ENCODE measurements at regions not wholly inside any gene's neighbourhood (a gene's known extent, or its start where the extent isn't known, plus 50 kb on each side); places are given as distances from the start of the nearest gene placed in this dataset.

- H3K36me3 ChIP-seq (ENCODE audit: low read depth), result no peaks in the 10 kb centered on the region
- peak overlapping the region; percentile 55 for H3K9ac ChIP-seq
- H3K9me3 ChIP-seq (ENCODE audit: low read depth), result no peaks in the 10 kb centered on the region
- peak overlapping the region; percentile 78 for H3K27ac ChIP-seq
- H4K20me1 ChIP-seq (ENCODE audit: insufficient read depth), result no peaks in the 10 kb centered on the region
- peaks cover 52% of the 10 kb centered on the region for H3F3A ChIP-seq (ENCODE audit: insufficient read depth)
- no peak for TF ChIP-seq EZH2 (IDR thresholded peaks at IDR 0.05; ENCODE audit: insufficient read depth, poor library complexity, severe bottlenecking)
- no peak for TF ChIP-seq EZH2phosphoT487 (IDR thresholded peaks at IDR 0.05; ENCODE audit: insufficient read depth, low read depth)
- H3K9me2 ChIP-seq (ENCODE audit: insufficient read depth), result no peaks in the 10 kb centered on the region; the same call in none of the 2 replicates
- H3K4me2 ChIP-seq (ENCODE audit: unreplicated experiment), result peak overlapping the region; percentile 24
- H3K4me3 ChIP-seq, result no peak overlapping the region
- H3K79me2 ChIP-seq (ENCODE audit: insufficient read depth), result no peaks in the 10 kb centered on the region
- DNase-seq, result peak; percentile 100
- 1 to 2% methylated on average over 7 of the region's 7 CpGs for WGBS, 2 experiments (ENCODE audit: low coverage in 1 of 2, low lambda C conversion rate in 2 of 2, missing lambda C conversion rate in 2 of 2)
- H2AFZ ChIP-seq, result no peak overlapping the region
- no peaks in the 10 kb centered on the region for H3K27me3 ChIP-seq (replicated peaks; ENCODE audit: insufficient read depth)
- H3K4me1 ChIP-seq (ENCODE audit: insufficient read depth), result peaks cover 43% of the 10 kb centered on the region
- in situ Hi-C loops (cut with MboI), result no loop called here
Measured at GRCh38 chr1:94713472-94714141, 106.5 kb upstream of the SLC44A3 start.

DNA sequence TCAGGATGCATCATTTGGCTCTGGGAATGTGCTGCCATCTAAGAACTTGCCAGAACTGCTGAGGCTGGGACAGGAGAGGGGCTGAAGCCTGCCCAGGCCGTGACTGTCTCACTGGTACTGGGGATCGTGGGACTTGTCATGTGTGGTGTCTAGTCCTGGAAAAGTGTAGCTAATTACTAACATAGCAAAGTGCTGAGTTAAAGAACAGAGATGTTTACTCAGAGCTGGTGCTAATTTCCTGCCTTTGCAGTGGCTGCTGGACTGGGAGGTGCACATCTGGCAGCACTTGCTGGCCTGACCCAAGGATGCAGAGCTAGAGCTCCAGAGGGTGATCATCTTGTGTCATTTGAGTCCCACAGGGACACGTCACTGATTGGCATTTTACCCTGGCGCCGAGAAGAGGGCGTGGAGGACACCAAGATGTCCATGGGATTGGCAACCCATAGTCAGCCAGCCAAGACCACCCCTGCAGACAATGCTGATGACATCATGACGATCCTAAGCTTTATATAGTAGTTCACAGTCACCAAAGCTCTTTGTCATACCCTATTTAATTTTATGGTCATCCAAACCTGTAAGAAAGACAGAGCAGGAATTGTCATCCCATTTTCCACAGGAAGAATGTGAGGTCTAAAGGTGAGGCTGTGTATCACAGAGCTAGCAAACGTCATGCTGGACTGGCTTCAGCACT is 110.1 kb upstream of the SLC44A3 start:
- H3K9me2 ChIP-seq (ENCODE audit: insufficient read depth), result no peaks in the 10 kb centered on the region; the same call in 1 of the 2 replicates
- no peaks in the 10 kb centered on the region for H3K27me3 ChIP-seq (replicated peaks; ENCODE audit: insufficient read depth)
- no peaks in the 10 kb centered on the region for H3K36me3 ChIP-seq (ENCODE audit: low read depth)
- H3K9ac ChIP-seq, result no peak overlapping the region
- H3K4me2 ChIP-seq (ENCODE audit: unreplicated experiment), result peak overlapping the region; percentile 16
- H2AFZ ChIP-seq, result no peak overlapping the region; the same call in 1 of the 2 replicates
- no peaks in the 10 kb centered on the region for H3K9me3 ChIP-seq (ENCODE audit: low read depth)
- H3F3A ChIP-seq (ENCODE audit: insufficient read depth), result peaks cover 43% of the 10 kb centered on the region
- H3K27ac ChIP-seq, result peak overlapping the region; percentile 55
- in situ Hi-C loops (cut with MboI), result no loop called here
- H3K4me3 ChIP-seq, result no peak overlapping the region
- no peaks in the 10 kb centered on the region for H4K20me1 ChIP-seq (ENCODE audit: insufficient read depth)
- H3K4me1 ChIP-seq (ENCODE audit: insufficient read depth), result peaks cover 52% of the 10 kb centered on the region
- peak; percentile 80 for DNase-seq
- TF ChIP-seq EZH2 (IDR thresholded peaks at IDR 0.05; ENCODE audit: insufficient read depth, poor library complexity, severe bottlenecking), result no peak
- no peak for TF ChIP-seq EZH2phosphoT487 (IDR thresholded peaks at IDR 0.05; ENCODE audit: insufficient read depth, low read depth)
- H3K79me2 ChIP-seq (ENCODE audit: insufficient read depth), result no peaks in the 10 kb centered on the region
- 2 to 4% methylated on average over 8 of the region's 8 CpGs for WGBS, 2 experiments (ENCODE audit: low coverage in 1 of 2, low lambda C conversion rate in 2 of 2, missing lambda C conversion rate in 2 of 2)

- no peaks in the 10 kb centered on the region for H3K27me3 ChIP-seq (replicated peaks; ENCODE audit: insufficient read depth)
- WGBS, 2 experiments (ENCODE audit: low coverage in 1 of 2, low lambda C conversion rate in 2 of 2, missing lambda C conversion rate in 2 of 2), result 90 to 92% methylated on average over 8 of the region's 8 CpGs
- H3K4me3 ChIP-seq, result no peak overlapping the region
- no peaks in the 10 kb centered on the region for H3K9me3 ChIP-seq (ENCODE audit: low read depth)
- no peak overlapping the region; the same call in 1 of the 2 replicates for H2AFZ ChIP-seq
- H3K79me2 ChIP-seq (ENCODE audit: insufficient read depth), result no peaks in the 10 kb centered on the region
- no peak for DNase-seq
- no peak for TF ChIP-seq EZH2phosphoT487 (IDR thresholded peaks at IDR 0.05; ENCODE audit: insufficient read depth, low read depth)
- no peak for TF ChIP-seq EZH2 (IDR thresholded peaks at IDR 0.05; ENCODE audit: insufficient read depth, poor library complexity, severe bottlenecking)
- in situ Hi-C loops (cut with MboI), result no loop called here
- H3K4me1 ChIP-seq (ENCODE audit: insufficient read depth), result peaks cover 41% of the 10 kb centered on the region
- no peak overlapping the region for H3K9ac ChIP-seq
- H3K27ac ChIP-seq, result no peak overlapping the region
- no peak overlapping the region for H3K4me2 ChIP-seq (ENCODE audit: unreplicated experiment)
- no peaks in the 10 kb centered on the region for H4K20me1 ChIP-seq (ENCODE audit: insufficient read depth)
- H3F3A ChIP-seq (ENCODE audit: insufficient read depth), result peaks cover 39% of the 10 kb centered on the region
- H3K36me3 ChIP-seq (ENCODE audit: low read depth), result no peaks in the 10 kb centered on the region
- no peaks in the 10 kb centered on the region; the same call in 1 of the 2 replicates for H3K9me2 ChIP-seq (ENCODE audit: insufficient read depth)
Measured at GRCh38 chr1:94708811-94709210, 111.3 kb upstream of the SLC44A3 start.

DNA sequence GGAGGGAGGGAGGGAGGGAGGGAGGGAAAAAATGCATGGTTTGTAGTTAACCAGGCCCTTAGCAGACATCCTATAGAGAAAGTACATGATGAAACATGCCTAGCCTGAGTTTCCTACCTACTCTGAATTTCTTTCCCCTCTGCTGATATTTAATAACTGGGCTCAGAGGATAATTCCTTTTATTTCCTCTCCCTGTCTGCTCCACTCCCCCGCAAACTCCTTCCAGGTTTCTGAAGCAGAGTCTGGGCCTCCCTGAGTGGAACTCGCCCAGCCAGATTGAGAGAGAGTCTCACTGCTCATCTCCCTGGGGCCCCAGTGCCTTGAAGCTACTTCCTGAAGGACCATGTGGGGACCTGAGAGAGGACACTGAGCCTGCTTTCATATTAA is 111.9 kb upstream of the SLC44A3 start:
- in situ Hi-C loops (cut with MboI), result no loop called here
- peak overlapping the region; percentile 54; the same call in 1 of the 2 replicates for H2AFZ ChIP-seq
- no peak overlapping the region for H3K4me3 ChIP-seq
- no peak for TF ChIP-seq EZH2phosphoT487 (IDR thresholded peaks at IDR 0.05; ENCODE audit: insufficient read depth, low read depth)
- TF ChIP-seq EZH2 (IDR thresholded peaks at IDR 0.05; ENCODE audit: insufficient read depth, poor library complexity, severe bottlenecking), result no peak
- H3K9me3 ChIP-seq (ENCODE audit: low read depth), result no peaks in the 10 kb centered on the region
- H3K79me2 ChIP-seq (ENCODE audit: insufficient read depth), result no peaks in the 10 kb centered on the region
- H3K4me2 ChIP-seq (ENCODE audit: unreplicated experiment), result no peak overlapping the region
- no peak overlapping the region for H3K9ac ChIP-seq
- peaks cover 36% of the 10 kb centered on the region for H3F3A ChIP-seq (ENCODE audit: insufficient read depth)
- H3K27me3 ChIP-seq (replicated peaks; ENCODE audit: insufficient read depth), result no peaks in the 10 kb centered on the region
- no peak for DNase-seq
- no peaks in the 10 kb centered on the region; the same call in 1 of the 2 replicates for H3K9me2 ChIP-seq (ENCODE audit: insufficient read depth)
- peaks cover 38% of the 10 kb centered on the region for H3K4me1 ChIP-seq (ENCODE audit: insufficient read depth)
- no peaks in the 10 kb centered on the region for H4K20me1 ChIP-seq (ENCODE audit: insufficient read depth)
- H3K27ac ChIP-seq, result no peak overlapping the region
- H3K36me3 ChIP-seq (ENCODE audit: low read depth), result no peaks in the 10 kb centered on the region
- 93 to 95% methylated on average over 2 of the region's 2 CpGs for WGBS, 2 experiments (ENCODE audit: low coverage in 1 of 2, low lambda C conversion rate in 2 of 2, missing lambda C conversion rate in 2 of 2)
